Heart left ventricle (tissue), 13 donors: ENCODE measurements at regions not wholly inside any gene's neighbourhood (a gene's known extent, or its start where the extent isn't known, plus 50 kb on each side); places are given as distances from the start of the nearest gene placed in this dataset.

Experiments used
- CTCF ChIP-seq, 12 donors: fragments of 200-600 bp; sonication (generic) in 4 of 12; IDR thresholded peaks; one replicate each; pipeline versions ENCODE4 v1.5.0 to v1.8.0; 2018 to 2022; ENCODE audit warnings: antibody characterized with exemption in 12 of 12, mild to moderate bottlenecking in 5 of 12
- POLR2A ChIP-seq, 2 donors: fragments of 450-650 bp; IDR thresholded peaks; one replicate each; pipeline ENCODE4 v1.6.1; 2017; ENCODE audit warnings: antibody characterized with exemption in 2 of 2, mild to moderate bottlenecking in 2 of 2, moderate library complexity in 2 of 2
- donor health status: ischemic (EF 13 %, LVEDD 7.1; RV severe dilation, severe dysfunction).
- donor health status: DM: no; HTN: yes; CAD: no.
- donor health status: DM: no; HTN: no; CAD: no.
- donor health status: ischemic (EF 25% LVEDD 6.9; RV normal size, moderate dysfunction).
- donor health status: ischemic (EF 25% LVEDD 5.7; RV mildly dilated, moderate dysfunction).
- donor health status: ischemic (EF 35%, LVEDD 5.7; RV mildly dilated, moderate dysfunction).
- donor health status: nonischemic (EF 11% LVEDD 7.7; RV severe dilation, severe dysfunction).
- donor health status: DM: yes; HTN: yes; CAD: no.
- donor health status: PGD.
- donor health status: ischemic (EF 29% LVEDD 5.4; RV normal size, mild dysfunction).
- donor health status: nonischemic (EF 23%, LVEDD 6.1; RV moderate dilation, normal function).

DNA sequence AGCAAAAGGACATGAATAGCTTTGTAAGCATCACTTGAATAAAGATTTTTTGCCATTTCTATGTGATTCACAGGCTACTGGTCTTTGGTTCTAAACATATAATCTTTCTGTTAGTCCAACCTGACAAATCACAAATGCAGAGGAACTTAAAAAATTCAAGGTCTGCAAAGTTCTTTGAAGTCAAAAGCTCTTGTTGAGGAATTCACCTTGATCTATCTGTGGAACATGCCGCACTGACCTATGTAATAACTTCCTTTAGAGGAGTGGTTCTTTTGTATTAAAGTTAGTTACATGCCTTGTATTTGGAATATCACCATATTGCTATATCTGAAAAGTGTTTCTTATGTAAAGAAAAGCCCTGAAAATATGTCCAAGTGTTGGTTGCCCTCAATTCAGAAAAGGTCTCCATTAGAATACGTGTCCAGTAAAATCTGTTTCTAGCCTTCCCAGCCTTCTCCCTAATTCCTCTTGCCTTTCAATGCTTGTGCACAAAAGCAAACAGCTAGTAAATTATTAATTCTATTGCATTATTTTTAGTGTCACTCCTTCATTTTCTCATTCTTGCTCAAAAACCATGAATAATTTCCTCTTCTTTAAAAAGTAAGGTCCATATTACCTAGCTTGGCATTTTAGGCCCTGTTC lies 1192.8 kb downstream of the FLRT2 start:
- TF ChIP-seq CTCF (IDR thresholded peaks at IDR 0.05) (no peak), POLR2A (IDR thresholded peaks at IDR 0.05) (no peak)
